WTC11 (cell line): ENCODE measurements at regions not wholly inside any gene's neighbourhood (a gene's known extent, or its start where the extent isn't known, plus 50 kb on each side); places are given as distances from the start of the nearest gene placed in this dataset.

ENCODE experiments used
- ATF2 ChIP-seq: sonication (generic); formaldehyde crosslinking; IDR thresholded peaks from 2 replicates; pipeline ENCODE4 v1.8.1; 2022; ENCODE audit warnings: low read depth, missing genetic modification reagents, borderline replicate concordance
- ATF3 ChIP-seq: sonication (generic); formaldehyde crosslinking; conservative IDR thresholded peaks from 2 replicates; pipeline ENCODE4 v1.8.1; 2022; ENCODE audit warnings: mild to moderate bottlenecking, missing genetic modification reagents
- CTCF ChIP-seq: fragments of 200-600 bp; IDR thresholded peaks from 2 replicates; pipeline ENCODE4 v1.8.0; 2022; ENCODE audit warnings: antibody characterized with exemption
- E2F4 ChIP-seq: sonication (generic); formaldehyde crosslinking; IDR thresholded peaks from 2 replicates; pipeline ENCODE4 v1.8.1; 2022; ENCODE audit warnings: low read depth, mild to moderate bottlenecking, moderate library complexity, missing genetic modification reagents, borderline replicate concordance
- FOXP4 ChIP-seq: sonication (generic); formaldehyde crosslinking; IDR thresholded peaks from 2 replicates; pipeline ENCODE4 v1.8.0; 2022; ENCODE audit warnings: mild to moderate bottlenecking, missing genetic modification reagents
- IRF1 ChIP-seq: sonication (generic); formaldehyde crosslinking; IDR thresholded peaks from 2 replicates; pipeline ENCODE4 v1.8.0; 2023; ENCODE audit warnings: missing genetic modification reagents
- MYBL2 ChIP-seq: sonication (generic); formaldehyde crosslinking; IDR thresholded peaks from 2 replicates; pipeline ENCODE4 v1.8.1; 2023; ENCODE audit warnings: mild to moderate bottlenecking, moderate library complexity, missing genetic modification reagents
- TP53 ChIP-seq: sonication (generic); formaldehyde crosslinking; IDR thresholded peaks from 2 replicates; pipeline ENCODE4 v1.8.1; 2023; ENCODE audit warnings: mild to moderate bottlenecking, missing genetic modification reagents
- USF2 ChIP-seq: sonication (generic); formaldehyde crosslinking; IDR thresholded peaks from 2 replicates; pipeline ENCODE4 v1.8.1; 2023; ENCODE audit warnings: mild to moderate bottlenecking, missing genetic modification reagents, moderate library complexity
- ZNF138 ChIP-seq: sonication (generic); formaldehyde crosslinking; conservative IDR thresholded peaks from 2 replicates; pipeline ENCODE4 v1.8.1; 2022; ENCODE audit warnings: mild to moderate bottlenecking, moderate library complexity, missing genetic modification reagents
- ZNF232 ChIP-seq: sonication (generic); formaldehyde crosslinking; IDR thresholded peaks from 2 replicates; pipeline ENCODE4 v1.8.0; 2022; ENCODE audit warnings: mild to moderate bottlenecking, missing genetic modification reagents
- ZNF396 ChIP-seq: fragments of 250-450 bp; sonication (Bioruptor Pico); IDR thresholded peaks from 2 replicates; pipeline ENCODE4 v1.8.0; 2021; ENCODE audit warnings: mild to moderate bottlenecking, moderate library complexity, borderline replicate concordance
- ZNF512 ChIP-seq: sonication (generic); formaldehyde crosslinking; IDR thresholded peaks from 2 replicates; pipeline ENCODE4 v1.8.1; 2022; ENCODE audit warnings: missing genetic modification reagents, borderline replicate concordance

- no peak for TF ChIP-seq ZNF232 (CRISPR knock-in tag)
- no peak for TF ChIP-seq CTCF
- TF ChIP-seq USF2 (CRISPR knock-in tag): no peak
- no peak for TF ChIP-seq ZNF138 (CRISPR knock-in tag)
- TF ChIP-seq FOXP4 (CRISPR knock-in tag): no peak
- TF ChIP-seq ZNF512 (CRISPR knock-in tag): no peak
- TF ChIP-seq TP53 (CRISPR knock-in tag): no peak
- TF ChIP-seq MYBL2 (CRISPR knock-in tag): no peak
- TF ChIP-seq ATF2 (CRISPR knock-in tag): no peak
- no peak for TF ChIP-seq E2F4 (CRISPR knock-in tag)
- TF ChIP-seq ZNF396 (CRISPR knock-in tag): no peak
- no peak for TF ChIP-seq IRF1 (CRISPR knock-in tag)
- no peak for TF ChIP-seq ATF3
These were observed 598.3 kb downstream of the INHBA start for GRCh38 chr7:41104631-41105030.
